NOMO-1 treated with dmso at 0.1 percent for 144 hours (cell line): ENCODE measurements at regions not wholly inside any gene's neighbourhood (a gene's known extent, or its start where the extent isn't known, plus 50 kb on each side); places are given as distances from the start of the nearest gene placed in this dataset.

Source experiments
- DNase-seq: peaks from one replicate; lab custom pipeline; 2025; ENCODE audit not compliant: unreplicated experiment; lab: John Stamatoyannopoulos, UW

DNA sequence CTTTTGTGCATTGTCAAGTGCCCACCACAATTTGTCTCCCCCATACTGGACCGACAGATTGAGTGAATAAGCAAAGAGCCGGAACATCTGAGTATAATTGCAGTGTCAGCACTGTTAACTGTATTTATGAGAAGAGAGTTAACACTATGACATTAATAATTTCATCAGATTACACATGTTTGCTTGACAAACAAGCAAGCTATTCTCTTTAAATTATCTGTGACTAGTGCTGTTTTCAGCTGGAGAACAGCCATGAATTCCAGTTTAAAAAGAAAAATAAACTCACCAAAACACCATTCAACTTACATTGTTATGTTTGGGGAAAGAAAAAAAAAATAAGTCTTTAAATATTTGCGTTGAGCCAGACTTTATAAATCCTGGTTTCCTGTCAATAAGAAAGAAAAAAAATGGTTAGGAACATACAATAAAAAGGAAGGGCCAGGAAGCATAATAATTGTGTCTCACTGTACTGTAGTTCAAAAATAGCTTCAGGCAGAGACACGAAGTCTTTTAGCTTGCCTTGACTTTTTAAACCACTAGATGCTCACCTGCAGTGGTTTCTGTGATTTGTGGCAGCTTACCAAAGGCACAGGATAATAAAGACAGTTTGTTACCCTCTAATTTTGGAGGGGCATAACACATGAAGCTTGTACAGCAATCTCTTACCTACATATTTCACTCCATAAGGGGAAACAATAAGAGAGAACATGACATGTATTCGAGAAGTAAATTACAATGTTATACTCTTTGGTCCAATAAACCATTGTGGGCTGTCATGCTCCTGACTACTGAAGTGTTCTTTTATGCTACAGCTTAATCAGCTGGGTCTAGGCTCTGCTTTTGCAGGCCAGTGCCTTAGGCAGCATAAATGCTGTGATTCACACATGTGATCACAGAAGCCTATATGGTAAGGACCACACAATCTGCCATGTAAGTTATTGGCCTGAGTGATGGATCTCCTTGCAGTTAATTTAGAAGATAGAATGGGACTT, 302.0 kb upstream of the ADGRL2 start:
- no peak for DNase-seq

DNA sequence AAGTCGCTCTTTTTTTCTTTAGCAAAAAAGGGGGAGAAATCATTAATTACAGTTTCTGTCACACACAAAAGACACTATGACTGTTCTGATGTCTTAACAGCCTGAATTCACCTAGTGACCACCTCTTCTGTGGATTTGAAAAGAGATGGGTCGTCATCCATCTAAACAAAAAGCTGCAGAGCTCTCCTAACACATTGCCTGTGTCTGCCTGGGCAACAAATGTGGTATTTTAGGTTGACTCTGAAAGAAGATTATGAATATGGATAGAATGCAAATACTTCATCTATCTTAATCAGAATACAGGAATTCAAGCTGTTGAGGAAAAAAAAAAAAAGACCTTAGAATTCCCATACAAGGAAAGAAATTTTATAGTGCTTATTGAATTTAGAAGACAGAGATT, 304.4 kb upstream of the ADGRL2 start:
- DNase-seq: no peak

DNA sequence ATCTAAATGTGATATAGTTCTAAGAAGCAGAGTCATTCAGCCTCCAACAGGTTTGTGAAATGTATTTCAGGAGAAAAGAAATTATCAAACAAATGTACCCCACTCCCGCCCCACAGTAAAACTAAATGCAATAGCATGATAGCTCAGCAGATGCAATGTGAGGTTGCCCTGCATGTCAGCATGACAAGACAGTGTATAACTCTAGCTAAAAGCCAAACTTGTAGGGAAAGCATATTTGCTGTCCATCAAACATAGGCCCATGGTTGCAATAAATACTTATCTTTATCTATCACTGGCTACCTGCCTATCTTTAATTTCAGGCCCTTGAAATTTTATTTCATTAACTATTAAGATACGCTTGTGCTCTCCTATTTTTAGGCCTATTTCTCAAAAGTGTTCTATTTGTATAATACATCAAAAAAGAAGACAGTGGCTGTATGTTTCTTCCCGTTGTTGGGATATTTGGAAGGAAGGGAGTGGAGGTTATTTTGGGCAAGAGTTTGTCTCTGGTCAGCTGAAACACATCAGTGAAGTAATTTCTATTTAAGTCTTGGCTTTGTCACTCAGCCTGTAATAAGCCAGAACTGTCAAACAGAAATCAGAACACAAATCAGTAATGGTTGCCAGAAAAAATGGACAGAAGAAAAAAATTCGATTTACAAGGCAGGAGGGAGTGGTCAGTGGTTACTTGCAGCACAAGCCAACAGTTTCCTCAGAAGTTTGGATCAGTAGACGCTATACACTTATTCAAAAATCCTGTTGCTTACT, 307.4 kb upstream of the ADGRL2 start:
- DNase-seq: no peak

DNA sequence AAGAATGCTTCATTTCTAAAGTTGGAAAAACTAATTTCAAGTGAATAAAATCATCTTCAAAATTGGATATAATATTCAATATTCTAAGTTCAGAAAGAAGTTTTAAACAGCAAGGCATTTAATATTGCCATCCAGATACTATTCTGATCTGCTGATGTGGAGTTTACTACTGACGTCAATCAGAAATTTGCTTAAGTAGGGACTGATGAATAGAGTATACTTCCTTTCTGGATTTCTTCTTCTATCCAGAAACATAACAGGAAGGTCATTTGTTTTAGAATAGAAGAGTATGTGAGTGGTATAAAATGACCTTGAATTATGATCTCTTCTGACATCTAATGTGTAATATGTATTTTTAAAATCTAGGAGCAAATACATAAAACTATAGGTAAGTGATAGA, 308.1 kb upstream of the ADGRL2 start:
- no peak for DNase-seq

DNA sequence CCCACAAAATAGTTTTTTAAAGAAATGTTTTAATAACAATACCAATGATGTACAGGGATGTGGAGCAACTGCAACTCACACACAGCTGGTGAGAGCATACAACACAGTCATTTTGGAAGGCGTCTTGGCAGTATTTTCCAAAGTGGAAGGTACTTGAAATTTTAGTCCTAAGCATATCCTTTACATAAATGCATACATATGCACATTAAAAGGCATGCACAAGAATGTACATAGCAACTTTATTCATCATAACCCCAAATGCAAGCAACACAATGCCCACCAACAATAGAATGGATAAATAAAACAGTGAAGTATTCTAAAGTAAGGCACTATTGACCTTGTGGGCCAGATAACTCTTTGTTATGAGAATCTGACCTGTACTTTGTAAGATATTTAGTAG, 310.1 kb upstream of the ADGRL2 start:
- DNase-seq: no peak

DNA sequence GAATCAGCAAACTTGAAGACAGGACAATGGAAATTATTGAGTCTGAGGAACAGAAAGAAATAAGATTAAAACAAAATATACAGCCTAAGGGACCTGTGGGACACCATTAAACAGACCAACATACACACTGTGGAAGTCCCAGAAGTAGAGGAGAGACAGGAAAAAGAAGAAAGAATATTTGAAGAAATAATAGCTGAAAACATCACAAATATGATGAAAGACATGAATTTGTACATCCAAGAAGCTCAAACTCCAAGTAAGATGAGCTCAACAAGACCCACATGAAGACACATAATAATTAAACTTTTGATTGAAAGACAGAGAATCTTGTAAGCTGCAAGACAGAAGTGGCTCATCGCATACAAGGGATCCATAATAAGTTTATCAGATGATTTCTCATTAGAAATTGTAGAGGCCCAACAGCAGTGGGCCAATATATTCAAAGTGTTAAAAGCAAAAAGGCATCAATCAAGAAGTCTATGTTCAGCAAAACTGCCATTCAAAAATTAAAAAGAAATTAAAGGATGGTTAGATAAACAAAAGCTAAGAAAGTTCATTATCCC, 311.3 kb upstream of the ADGRL2 start:
- DNase-seq: no peak

DNA sequence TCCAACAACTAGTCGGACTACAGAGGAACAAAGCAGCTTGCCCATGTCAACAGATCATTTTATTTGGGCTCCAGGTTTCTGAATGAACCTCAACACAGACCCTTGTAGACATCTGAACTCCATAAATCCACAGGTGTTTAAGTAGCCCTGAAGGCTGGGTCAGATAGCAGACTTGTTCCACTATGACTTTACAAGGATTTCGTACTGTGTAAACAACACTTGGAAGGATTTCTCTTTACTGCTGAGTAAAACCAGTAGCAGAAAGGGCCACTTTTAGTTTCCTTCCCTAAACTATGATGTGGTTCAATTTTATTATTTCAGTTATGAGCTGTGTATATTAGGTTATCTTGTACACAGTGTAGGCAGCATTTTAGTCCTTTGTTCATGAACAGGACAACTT, 316.4 kb upstream of the ADGRL2 start:
- no peak for DNase-seq

DNA sequence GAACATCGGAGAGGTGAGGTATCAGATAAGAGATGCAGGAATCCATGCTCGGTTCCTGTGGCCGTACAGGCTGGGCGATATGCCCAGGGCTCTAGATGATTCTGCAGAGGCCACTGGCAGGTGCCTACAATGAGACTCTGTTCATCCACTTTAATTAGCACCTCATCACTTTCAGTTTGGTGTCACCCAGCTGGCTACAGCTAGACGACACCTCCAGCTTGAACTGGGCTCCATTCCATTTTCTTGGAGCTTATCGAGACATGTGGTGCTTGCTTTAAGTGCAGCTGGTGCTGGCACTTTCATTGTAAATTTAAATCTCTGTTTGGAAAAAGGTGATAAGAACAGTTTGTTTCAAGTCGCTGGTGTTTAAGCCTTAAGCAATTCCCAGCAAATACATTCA, 322.5 kb upstream of the ADGRL2 start:
- DNase-seq: no peak

DNA sequence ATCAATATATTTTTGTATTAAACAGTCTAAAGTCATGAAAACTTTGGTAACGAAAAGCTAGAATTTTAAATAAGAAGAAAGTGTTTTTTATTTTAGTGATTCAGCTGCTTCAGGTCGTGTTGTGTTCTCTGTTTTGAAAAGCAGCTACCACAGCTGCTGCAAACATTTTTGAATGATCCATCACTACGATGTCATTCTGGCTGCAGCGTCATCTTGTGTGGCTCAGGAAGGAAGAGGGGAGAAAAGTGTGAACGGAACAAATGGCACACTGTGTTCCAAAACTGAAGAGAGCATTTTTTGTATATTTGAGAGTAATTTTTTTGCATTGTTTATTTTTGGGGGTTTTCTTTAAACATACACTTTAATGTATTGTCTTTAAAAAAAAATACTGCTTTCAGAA, 323.0 kb upstream of the ADGRL2 start:
- DNase-seq: no peak

DNA sequence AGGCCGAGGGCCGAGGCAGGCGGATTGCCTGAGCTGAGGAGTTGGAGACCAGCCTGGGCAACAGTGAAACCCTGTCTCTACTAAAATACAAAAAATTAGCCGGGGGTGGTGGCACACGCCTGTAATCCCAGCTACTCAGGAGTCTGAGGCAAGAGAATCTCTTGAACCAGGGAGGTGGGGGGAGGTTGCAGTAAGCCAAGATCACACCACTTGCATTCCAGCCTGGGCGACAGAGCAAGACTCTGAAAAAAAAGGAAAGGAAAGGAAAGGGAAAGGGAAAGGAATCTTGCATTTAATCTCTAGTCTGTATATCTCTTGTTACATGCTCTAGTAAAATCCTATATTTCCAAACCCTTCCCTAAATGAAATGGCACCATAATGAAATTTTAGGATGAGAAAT, 328.3 kb upstream of the ADGRL2 start:
- no peak for DNase-seq

DNA sequence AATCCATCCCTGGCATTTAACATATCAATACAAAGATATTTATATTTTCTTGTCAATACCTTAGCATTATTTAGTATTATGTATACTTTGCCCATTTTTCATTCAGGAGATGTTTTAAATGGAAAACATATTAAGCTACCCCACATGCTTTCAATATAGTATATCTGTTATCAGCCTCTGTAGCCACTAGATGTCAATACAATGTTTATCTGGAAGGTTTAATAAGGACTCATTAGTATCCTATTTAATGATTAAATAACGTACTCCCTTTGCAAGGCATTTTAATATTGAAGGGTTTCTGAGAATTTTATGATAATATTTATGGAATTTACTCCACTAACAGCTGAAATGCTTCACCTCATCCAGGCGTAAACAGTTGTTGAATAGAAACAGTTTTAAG, 329.5 kb upstream of the ADGRL2 start:
- no peak for DNase-seq

DNA sequence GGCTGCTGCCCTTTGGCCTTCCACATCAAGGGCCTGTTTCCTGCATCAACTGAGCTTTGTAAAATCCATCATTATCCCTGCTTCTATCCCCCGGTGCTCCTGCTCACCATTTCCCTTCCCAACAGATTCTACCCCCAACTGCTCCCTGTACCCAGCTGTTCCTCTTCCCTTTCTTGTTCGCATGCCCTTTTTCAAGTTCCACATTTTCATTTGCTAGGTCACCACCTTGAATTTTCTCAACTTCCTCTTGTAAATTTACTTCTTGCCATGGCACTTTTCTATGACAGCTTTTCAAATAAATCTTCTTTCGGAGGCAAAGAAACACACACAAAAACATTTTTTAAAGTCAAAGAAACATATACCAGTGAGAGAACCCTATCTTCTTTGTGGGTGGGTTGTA, 330.5 kb upstream of the ADGRL2 start:
- DNase-seq: peak; percentile 68

DNA sequence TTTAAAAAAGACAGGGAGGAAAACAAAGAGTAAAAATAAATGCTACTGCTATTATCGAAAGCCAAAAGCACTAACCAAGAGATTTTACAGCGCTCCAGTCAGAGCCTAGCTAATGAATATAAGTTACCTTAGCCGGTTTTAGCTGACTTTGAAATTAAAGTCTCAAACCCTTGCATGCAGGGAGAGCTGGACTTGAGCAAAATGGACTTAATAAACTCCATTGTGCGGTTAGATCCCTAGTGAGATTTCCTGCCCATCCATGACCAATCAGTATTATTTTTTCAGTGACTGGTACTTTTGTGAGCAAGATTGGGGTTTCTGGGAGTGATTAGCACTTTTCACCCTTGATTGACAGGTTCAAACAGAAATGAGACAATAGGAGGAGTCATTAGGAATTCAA, 333.4 kb upstream of the ADGRL2 start:
- DNase-seq: no peak

DNA sequence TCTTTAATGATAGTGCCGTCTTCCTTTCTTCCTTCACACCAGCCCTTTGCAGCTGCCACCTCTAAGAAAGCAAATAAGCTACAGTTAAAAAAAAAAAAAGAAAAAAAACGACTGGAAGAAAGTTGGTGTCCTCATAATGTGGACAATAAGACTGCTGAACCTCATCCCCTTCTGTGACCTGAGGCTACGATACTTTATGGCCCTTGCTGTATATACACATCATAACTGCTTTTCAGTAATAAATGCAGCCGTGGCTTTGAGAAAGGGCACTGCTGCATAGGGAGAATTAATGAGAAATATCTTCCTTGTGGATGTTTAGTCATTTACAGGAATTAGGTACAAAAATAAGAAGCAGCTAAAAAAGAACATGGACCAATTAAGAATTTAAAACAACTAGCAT, 333.8 kb upstream of the ADGRL2 start:
- no peak for DNase-seq

DNA sequence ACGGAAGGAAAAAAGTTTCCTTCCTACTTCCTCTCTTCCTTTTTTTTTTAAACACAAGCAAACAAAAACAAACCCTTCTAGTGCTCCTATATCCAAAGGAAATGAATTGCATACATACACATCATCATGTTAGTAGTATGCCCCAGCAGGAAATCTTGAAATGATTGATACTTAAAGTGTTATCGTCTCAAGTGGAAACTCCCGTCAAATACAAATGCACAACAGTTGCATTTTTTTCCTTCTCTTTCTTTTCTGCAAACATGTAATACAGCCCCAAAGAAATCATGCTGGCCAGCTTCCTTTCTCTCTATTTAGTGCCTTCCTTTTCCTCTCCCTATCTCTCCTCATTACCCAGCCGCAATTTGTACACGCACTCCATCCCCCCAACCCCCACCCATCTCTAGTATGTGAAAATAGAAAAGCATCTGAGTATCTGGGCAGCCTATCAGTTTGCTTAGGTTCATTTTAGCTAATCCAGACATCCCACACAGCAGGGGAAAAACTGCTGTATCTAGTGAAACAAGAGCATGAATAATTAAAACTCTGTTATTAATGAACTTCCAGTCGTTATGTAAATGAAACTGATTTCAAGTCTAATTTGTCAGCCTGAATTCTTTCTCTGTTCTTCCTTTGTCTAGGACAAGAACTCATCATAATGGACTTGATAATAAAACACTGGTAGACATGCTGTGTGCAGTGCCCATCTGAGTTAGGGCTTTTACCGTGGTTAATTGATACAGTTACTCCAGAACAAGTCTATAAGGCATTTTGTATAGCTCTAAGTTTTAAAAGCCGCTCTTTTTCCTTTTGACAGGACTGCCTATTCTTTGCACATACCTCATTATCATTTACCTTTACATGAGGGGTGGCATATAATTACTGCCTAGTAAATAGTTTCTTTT, 336.5 kb upstream of the ADGRL2 start:
- no peak for DNase-seq

DNA sequence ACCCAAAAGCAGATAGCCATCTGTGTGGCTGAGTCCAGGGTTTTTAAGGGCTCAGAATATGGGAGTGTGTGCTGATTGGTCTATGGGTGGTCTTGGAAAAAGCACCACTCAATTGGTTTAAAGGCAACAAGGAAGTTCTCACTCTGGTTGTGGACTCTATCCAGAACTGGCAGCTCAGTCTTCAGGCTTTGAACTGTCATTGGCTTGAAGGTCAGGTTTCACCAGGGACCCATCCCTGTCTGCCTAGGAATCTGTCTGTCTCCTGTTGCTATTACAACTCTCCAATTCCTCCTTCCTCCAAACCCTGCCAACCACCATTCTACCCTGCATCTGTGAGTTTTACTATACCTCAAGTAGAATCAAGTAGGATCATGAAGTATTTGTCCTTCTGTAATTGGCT, 341.7 kb upstream of the ADGRL2 start:
- no peak for DNase-seq

DNA sequence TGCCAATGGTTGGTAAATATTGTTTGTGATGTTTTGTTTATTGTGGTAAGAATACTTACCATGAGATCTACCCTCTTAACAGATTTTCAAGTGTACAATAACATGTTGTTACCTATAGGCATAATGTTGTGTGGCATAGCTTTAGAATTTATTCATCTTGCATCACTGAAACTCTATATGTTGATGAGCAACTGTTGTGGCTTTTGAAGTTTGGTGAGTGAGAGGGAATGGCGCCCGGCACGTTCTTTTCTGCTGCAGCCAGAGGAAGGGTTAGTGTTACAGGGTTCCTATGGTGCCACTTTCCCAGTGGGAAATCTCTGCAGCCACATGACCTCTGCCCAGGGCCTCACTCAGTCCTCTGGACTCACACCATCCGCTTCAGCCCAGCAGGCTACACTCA, 342.5 kb upstream of the ADGRL2 start:
- no peak for DNase-seq

DNA sequence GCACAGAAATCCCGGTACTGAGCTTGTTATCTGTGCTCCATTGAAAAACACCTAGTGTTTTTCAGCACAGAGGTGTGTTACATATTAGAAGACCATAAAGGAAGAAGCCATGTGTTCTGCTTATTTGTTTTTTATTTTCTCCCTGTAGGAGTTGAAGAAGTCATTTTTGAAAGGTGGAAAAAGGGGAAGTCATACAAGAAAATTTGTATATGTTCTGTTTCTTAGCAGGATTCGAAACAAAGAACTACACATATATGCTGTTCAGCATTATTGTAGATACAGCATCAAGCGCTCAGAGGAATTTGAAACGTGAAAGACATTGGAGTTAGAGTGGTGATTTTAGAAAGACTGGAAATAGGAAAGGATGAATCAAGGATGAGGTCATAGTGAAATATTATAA, 345.3 kb upstream of the ADGRL2 start:
- peak; percentile 11 for DNase-seq

DNA sequence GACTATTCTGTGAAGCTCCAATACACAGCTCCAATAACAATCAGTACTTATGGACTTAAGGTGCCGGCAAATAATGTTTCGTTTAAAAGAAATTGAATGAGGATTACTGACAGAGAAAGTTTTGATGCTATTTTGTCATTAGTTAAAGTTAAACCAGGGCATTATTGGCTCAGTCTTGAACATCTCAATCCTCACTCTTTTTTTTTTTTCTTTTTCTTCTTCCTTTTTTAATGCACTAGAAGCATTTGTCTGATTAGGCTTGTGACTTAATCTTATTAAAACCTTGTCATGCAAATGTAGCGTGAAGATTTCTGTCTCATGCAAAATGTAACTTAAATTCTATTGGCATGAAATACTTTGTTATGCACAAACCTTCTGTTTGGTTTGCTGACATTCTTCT, 346.8 kb upstream of the ADGRL2 start:
- no peak for DNase-seq

DNA sequence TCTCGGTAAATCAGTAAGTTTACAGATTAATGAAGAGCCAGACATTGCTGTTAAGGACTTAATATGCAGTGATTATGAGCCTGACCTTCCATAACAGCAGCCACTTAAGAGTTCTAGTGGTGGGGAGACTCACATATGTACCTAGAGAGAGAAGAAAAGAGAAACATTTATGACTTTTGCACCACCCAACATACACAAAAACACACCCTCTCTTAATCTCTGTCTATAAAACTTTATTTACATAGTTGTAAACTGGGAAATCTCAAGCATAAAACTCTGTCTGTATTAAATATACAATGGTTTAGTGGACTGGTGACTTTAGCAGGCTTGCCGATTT, 347.4 kb upstream of the ADGRL2 start:
- no peak for DNase-seq
